Endothelial cell (in vitro differentiated cells): ENCODE measurements at regions not wholly inside any gene's neighbourhood (a gene's known extent, or its start where the extent isn't known, plus 50 kb on each side); places are given as distances from the start of the nearest gene placed in this dataset.
"Not testable (repeated sequence)": the region's sequence is repeated elsewhere in the genome, so short reads cannot be mapped to it uniquely, and the experiment has no call there.

Source experiments
- DNase-seq: peaks from one replicate; pipeline ENCODE4 v3.0.0; 2021; ENCODE audit warnings: low spot score
- H3K27ac Mint-ChIP-seq: one replicate; pipeline ENCODE4 v1.8.0; 2021; ENCODE audit warnings: mixed read lengths, inconsistent platforms; ENCODE audit not compliant: unreplicated experiment
- H3K27me3 Mint-ChIP-seq: one replicate; pipeline ENCODE4 v1.8.0; 2021; ENCODE audit warnings: mild to moderate bottlenecking, moderate library complexity, mixed read lengths, inconsistent platforms; ENCODE audit not compliant: unreplicated experiment
- H3K36me3 Mint-ChIP-seq: one replicate; pipeline ENCODE4 v1.8.0; 2021; ENCODE audit warnings: mild to moderate bottlenecking, low read depth, mixed read lengths, inconsistent platforms; ENCODE audit not compliant: unreplicated experiment
- H3K4me1 Mint-ChIP-seq: one replicate; pipeline ENCODE4 v1.8.0; 2021; ENCODE audit warnings: mild to moderate bottlenecking, mixed read lengths, inconsistent platforms; ENCODE audit not compliant: unreplicated experiment
- H3K4me3 Mint-ChIP-seq: one replicate; pipeline ENCODE4 v1.8.0; 2021; ENCODE audit warnings: mild to moderate bottlenecking, mixed read lengths, inconsistent platforms; ENCODE audit not compliant: unreplicated experiment
- H3K9me3 Mint-ChIP-seq: one replicate; pipeline ENCODE4 v1.8.0; 2021; ENCODE audit warnings: mixed read lengths, inconsistent platforms; ENCODE audit not compliant: unreplicated experiment
- CTCF ChIP-seq: fragments of 200-600 bp; sonication (generic); IDR thresholded peaks from one replicate; pipeline ENCODE4 v1.5.0; 2021; ENCODE audit warnings: antibody characterized with exemption; ENCODE audit not compliant: unreplicated experiment

- not testable (repeated sequence) for H3K36me3 Mint-ChIP-seq, H3K4me1 Mint-ChIP-seq, DNase-seq, H3K27me3 Mint-ChIP-seq, H3K4me3 Mint-ChIP-seq, H3K27ac Mint-ChIP-seq
- H3K9me3 Mint-ChIP-seq = peaks cover 22% of the 10 kb centered on the region
Observed at GRCh38 chr9:63912451-63912850, 1372.6 kb downstream of the FOXD4L5 start.

GRCh38 chr9:63909076-63909475 is 1375.9 kb downstream of the FOXD4L5 start:
- H3K9me3 Mint-ChIP-seq = peaks cover 33% of the 10 kb centered on the region
- not testable (repeated sequence) for DNase-seq, H3K27me3 Mint-ChIP-seq, H3K4me1 Mint-ChIP-seq, H3K27ac Mint-ChIP-seq, H3K36me3 Mint-ChIP-seq, H3K4me3 Mint-ChIP-seq

GRCh38 chr9:63899637-63900190 is 1385.3 kb downstream of the FOXD4L5 start:
- H3K4me1 Mint-ChIP-seq, H3K36me3 Mint-ChIP-seq, H3K27me3 Mint-ChIP-seq, H3K4me3 Mint-ChIP-seq, H3K27ac Mint-ChIP-seq, DNase-seq: not testable (repeated sequence)
- H3K9me3 Mint-ChIP-seq = peaks cover 22% of the 10 kb centered on the region

- peak; percentile 48 for TF ChIP-seq CTCF
- DNase-seq, H3K4me1 Mint-ChIP-seq, H3K9me3 Mint-ChIP-seq, H3K4me3 Mint-ChIP-seq, H3K36me3 Mint-ChIP-seq, H3K27ac Mint-ChIP-seq, H3K27me3 Mint-ChIP-seq: not testable (repeated sequence)
Observed at GRCh38 chr9:63881386-63881785, 1403.6 kb downstream of the FOXD4L5 start.

GRCh38 chr9:63876380-63876779 is 1408.6 kb downstream of the FOXD4L5 start:
- DNase-seq, H3K27ac Mint-ChIP-seq, H3K9me3 Mint-ChIP-seq, H3K27me3 Mint-ChIP-seq, H3K4me1 Mint-ChIP-seq, H3K4me3 Mint-ChIP-seq, H3K36me3 Mint-ChIP-seq: not testable (repeated sequence)

GRCh38 chr9:63859475-63860215 is 1425.4 kb downstream of the FOXD4L5 start:
- no peak for DNase-seq
- no peaks in the 10 kb centered on the region for H3K4me1 Mint-ChIP-seq
- no peak overlapping the region for H3K27ac Mint-ChIP-seq
- TF ChIP-seq CTCF = no peak
- peaks cover 10% of the 10 kb centered on the region for H3K9me3 Mint-ChIP-seq
- H3K4me3 Mint-ChIP-seq = no peak overlapping the region
- peaks cover 3% of the 10 kb centered on the region for H3K36me3 Mint-ChIP-seq
- H3K27me3 Mint-ChIP-seq = peaks cover 3% of the 10 kb centered on the region

GRCh38 chr9:63859090-63859474 is 1425.9 kb downstream of the FOXD4L5 start:
- H3K4me3 Mint-ChIP-seq, H3K27me3 Mint-ChIP-seq, H3K27ac Mint-ChIP-seq, DNase-seq, H3K36me3 Mint-ChIP-seq, H3K4me1 Mint-ChIP-seq: not testable (repeated sequence)
- H3K9me3 Mint-ChIP-seq = peaks cover 10% of the 10 kb centered on the region

- H3K4me1 Mint-ChIP-seq, H3K9me3 Mint-ChIP-seq, H3K36me3 Mint-ChIP-seq, H3K4me3 Mint-ChIP-seq, H3K27ac Mint-ChIP-seq, H3K27me3 Mint-ChIP-seq, DNase-seq: not testable (repeated sequence)
Observed at GRCh38 chr9:63853140-63853751, 1431.8 kb downstream of the FOXD4L5 start.

- DNase-seq = not testable (repeated sequence)
Observed at GRCh38 chr9:63824804-63825203, 1460.2 kb downstream of the FOXD4L5 start.

More at GRCh38 chr9:63824804-63825203, 1460.2 kb downstream of the FOXD4L5 start:
- H3K27me3 Mint-ChIP-seq = peaks cover 18% of the 10 kb centered on the region
- not testable (repeated sequence) for H3K27ac Mint-ChIP-seq, H3K4me1 Mint-ChIP-seq, H3K4me3 Mint-ChIP-seq
- peaks cover 23% of the 10 kb centered on the region for H3K9me3 Mint-ChIP-seq
- peaks cover 10% of the 10 kb centered on the region for H3K36me3 Mint-ChIP-seq
